ENCODE measurements at regions not wholly inside any gene's neighbourhood (a gene's known extent, or its start where the extent isn't known, plus 50 kb on each side); places are given as distances from the start of the nearest gene placed in this dataset.

DNA sequence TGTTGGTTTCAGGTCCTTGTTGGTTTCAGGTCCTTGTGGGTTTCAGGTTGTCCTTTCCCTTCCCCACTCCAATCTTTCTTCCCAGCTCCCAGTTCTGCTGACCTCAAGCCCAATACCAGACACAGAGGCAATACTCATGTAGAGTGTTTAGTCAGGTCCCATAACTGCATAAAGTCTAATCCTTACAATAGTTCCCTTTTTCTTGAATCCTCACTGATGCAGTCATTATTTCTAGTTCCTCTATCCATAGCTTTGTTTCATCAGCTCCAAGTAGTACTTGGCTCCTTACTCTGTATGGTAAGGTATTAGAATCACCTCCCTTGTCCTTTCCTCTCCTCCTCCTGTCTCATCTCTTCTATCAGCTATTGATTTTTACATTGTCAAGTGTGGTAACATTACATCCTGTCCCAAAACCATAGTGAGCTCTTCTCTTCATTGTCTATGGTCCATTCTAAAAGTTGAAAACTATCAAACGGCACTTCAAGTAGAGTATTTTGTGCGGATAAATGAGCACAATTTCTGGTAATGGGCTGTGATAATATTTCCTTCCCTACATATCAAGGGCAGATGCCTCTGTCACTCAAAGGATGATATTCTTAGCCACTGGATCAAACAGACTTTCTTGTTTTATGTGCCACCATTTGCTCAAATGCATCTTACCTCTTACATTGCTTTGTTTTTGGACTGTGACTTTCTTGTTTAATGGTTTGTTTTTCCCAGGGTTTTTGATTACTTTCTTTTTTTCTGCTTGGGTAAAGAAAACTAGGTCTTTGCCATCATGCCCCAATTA lies 57.2 kb upstream of the JDP2 start:
- no peak for DNase-seq (ENCODE audit: low spot score)

DNA sequence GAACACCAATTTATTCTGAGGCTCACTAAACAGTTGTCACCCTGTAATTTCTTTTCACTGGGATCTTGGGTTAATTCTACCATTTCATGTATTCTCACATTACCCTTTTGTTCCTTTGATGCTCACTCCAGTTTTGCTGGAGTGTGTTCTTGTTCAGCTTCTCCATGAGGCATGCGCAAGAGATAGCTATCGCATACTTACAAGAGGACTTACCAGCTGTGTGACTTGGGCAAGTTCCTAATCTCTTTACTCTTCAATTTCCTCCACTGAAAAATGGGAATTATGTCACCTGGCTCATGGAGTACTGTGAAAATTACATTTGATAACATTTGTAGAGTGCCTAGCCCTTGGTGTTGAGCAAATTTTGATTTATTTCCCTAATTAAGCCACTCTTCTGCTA lies 56.5 kb upstream of the JDP2 start:
- no peak for DNase-seq (ENCODE audit: low spot score)

DNA sequence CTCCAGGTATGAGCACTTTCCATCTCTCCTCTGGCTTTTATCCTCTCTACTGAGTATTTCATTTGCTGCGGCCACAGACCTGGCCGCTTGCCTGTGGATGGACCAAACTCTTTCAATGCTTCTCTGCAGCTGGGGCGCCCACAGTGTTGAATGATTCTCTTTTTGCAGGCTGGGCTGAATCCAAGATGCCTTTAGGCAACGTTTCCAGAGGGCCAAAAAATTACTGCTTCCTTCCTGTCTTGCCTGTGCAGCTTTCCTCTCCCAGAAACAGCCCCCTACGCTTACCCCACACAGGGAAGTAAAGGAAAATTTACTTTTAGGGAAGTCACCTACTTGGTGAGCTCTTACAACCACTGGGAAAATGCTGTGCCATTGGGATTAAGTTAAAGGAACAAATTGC lies 55.6 kb upstream of the JDP2 start:
- DNase-seq (ENCODE audit: low spot score) = no peak

DNA sequence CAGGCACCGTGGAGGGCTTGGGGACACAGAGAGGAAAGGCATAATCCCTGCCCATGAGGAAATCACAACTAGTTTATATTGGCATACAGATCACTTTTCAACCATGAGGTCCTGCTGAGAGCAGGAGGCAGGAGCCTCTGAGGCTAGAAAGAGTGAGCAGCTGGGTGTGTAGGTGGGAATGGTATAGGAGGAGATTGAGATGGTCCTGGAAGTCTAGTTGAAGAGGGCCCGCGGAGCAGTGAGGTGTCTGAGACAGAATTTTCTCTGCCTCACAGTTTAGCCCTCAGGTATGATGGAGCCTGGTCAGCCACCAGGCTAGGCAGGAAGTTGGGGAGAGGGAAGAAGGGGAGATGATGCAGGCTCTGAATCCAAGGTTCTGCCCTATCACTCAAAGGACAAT lies 54.7 kb upstream of the JDP2 start:
- DNase-seq (ENCODE audit: low spot score) = no peak

DNA sequence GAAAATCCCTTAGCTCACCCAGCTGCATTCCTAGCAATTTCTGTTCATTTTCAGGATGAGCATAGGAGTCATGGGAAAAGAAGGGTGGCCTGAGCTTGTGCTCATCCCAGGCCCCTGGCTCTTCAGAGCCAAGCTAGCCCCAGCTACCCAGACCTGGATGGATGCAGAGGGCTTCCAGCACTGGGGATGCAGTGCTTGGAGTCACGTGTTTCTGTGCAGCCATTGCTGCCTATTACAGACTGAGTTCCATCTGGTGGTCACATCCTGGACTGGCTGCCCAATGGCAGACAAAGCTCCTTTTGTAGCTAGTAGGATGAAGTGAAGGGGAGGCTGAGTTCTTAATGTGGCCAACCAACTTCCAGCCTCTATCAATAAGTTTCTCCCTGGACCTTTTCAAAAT lies 54.2 kb upstream of the JDP2 start:
- no peak for DNase-seq (ENCODE audit: low spot score)

DNA sequence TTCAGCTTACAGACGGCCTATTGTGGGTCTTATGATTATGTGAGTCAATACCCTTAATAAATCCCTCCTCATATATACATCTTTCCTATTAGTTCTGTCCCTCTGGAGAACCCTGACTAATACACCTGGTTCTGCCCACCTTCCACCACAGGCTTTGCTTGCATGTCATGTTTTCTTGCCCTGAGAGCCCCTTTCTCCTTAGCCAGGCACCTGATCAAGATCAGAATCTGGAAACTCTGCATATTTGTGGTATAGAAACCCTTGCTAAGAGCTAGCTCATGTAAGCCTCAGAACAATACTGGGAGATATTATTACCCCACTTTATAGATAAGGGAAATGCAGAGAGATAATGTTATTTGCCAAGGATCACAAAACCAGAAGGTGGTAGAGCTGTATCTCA lies 52.9 kb upstream of the JDP2 start:
- DNase-seq (ENCODE audit: low spot score) = no peak

DNA sequence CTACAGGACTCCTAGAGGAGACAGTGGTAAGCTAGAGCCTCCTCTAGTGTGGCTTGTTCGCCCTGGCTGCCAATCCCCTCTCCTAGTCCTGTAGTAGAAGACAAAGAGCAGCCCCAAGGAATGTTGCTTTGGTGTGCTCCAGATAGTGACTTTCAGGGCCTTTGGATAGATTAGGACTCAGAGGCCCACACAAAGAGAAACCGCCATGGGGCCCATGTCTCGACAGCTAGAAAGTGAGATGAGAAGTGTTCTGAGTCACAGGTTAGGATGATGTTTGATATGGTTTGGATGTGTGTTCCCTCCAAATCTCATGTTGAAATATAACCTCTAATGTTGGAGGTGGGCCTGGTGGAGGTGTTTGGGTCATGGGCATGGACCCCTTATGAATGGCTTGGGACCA lies 51.8 kb upstream of the JDP2 start:
- DNase-seq (ENCODE audit: low spot score) = no peak
